ENCODE measurements at regions not wholly inside any gene's neighbourhood (a gene's known extent, or its start where the extent isn't known, plus 50 kb on each side); places are given as distances from the start of the nearest gene placed in this dataset.

DNA sequence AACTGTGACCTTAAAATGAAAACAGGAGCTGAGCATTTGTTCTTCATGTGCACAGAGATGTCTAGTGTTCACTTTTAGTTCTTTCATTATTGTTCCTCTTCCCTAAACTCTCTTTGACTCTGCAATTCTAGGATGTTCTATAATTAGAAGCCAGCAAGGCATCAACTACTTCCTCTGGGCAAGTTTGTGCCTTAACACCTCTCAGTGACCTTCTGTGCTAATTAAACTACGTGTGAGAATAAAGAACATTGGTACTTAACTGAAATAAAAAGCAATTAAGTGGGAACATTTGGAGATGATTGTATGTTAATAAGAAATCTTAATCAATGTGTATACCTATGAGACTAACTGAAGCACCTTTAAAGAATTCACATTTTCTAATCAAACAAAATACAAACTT is 242.8 kb downstream of the RASEF start:
- no peak for DNase-seq (ENCODE audit: low spot score)
- Histone ChIP-seq H3K4me1 (ENCODE audit: insufficient read depth, low read length, poor library complexity, severe bottlenecking) (no peaks in the 10 kb centered on the region), H3K9me3 (ENCODE audit: low read depth, low read length, poor library complexity, severe bottlenecking) (no peaks in the 10 kb centered on the region), H3K4me3 (ENCODE audit: low read depth, low read length, poor library complexity, severe bottlenecking) (no peak overlapping the region), H3K36me3 (ENCODE audit: insufficient read depth, low read length, poor library complexity, severe bottlenecking) (no peaks in the 10 kb centered on the region), H3K27ac (ENCODE audit: low read depth, low read length, poor library complexity, severe bottlenecking) (no peak overlapping the region), H3K27me3 (replicated peaks; ENCODE audit: insufficient read depth, low read depth, low read length, poor library complexity) (peaks cover under 1% of the 10 kb centered on the region)
- intact Hi-C loops (cut with micrococcal nuclease; ENCODE audit: unreplicated experiment): no loop called here
- ChIA-PET CTCF (no interaction called here), POLR2A (ENCODE audit: low non-redundant PET) (no interaction called here)
- no TSS peak for BruUV-seq (replicated peaks)
- TF ChIP-seq CTCF (conservative IDR thresholded peaks at IDR 0.05; ENCODE audit: low read depth, low read length): no peak
- TF ChIP-seq EZH2 (IDR thresholded peaks at IDR 0.05; ENCODE audit: borderline replicate concordance, low read depth, low read length, poor library complexity, severe bottlenecking): no peak

DNA sequence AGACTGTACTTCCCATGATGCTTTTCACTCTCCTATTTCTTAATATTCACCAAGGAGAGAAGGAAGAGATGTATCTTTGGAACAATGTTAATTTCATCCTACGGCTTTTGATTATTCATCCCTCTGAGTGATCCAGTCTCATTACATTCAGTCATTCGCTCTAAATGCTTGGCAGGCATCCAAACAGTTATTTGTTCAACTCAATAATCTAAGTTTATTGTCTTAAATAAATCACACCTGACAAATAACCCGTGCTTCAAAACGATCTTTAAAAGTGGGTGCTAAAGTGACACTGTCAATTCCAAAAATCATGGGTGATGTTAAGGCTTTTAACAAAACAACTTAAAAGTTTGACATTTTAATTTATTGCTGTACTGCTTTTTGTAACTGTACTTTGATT is 233.1 kb downstream of the RASEF start:
- H3K4me3 ChIP-seq (ENCODE audit: low read depth, low read length, poor library complexity, severe bottlenecking): no peak overlapping the region
- no peaks in the 10 kb centered on the region for H3K4me1 ChIP-seq (ENCODE audit: insufficient read depth, low read length, poor library complexity, severe bottlenecking)
- H3K36me3 ChIP-seq (ENCODE audit: insufficient read depth, low read length, poor library complexity, severe bottlenecking): no peaks in the 10 kb centered on the region
- peaks cover 6% of the 10 kb centered on the region for H3K27me3 ChIP-seq (replicated peaks; ENCODE audit: insufficient read depth, low read depth, low read length, poor library complexity)
- intact Hi-C loops (cut with micrococcal nuclease; ENCODE audit: unreplicated experiment): no loop called here
- H3K27ac ChIP-seq (ENCODE audit: low read depth, low read length, poor library complexity, severe bottlenecking): no peak overlapping the region
- H3K9me3 ChIP-seq (ENCODE audit: low read depth, low read length, poor library complexity, severe bottlenecking): no peaks in the 10 kb centered on the region
- DNase-seq (ENCODE audit: low spot score): no peak
- ChIA-PET CTCF (no interaction called here), POLR2A (ENCODE audit: low non-redundant PET) (no interaction called here)
- no TSS peak for BruUV-seq (replicated peaks)
- no peak for TF ChIP-seq CTCF (conservative IDR thresholded peaks at IDR 0.05; ENCODE audit: low read depth, low read length)
- no peak for TF ChIP-seq EZH2 (IDR thresholded peaks at IDR 0.05; ENCODE audit: borderline replicate concordance, low read depth, low read length, poor library complexity, severe bottlenecking)

DNA sequence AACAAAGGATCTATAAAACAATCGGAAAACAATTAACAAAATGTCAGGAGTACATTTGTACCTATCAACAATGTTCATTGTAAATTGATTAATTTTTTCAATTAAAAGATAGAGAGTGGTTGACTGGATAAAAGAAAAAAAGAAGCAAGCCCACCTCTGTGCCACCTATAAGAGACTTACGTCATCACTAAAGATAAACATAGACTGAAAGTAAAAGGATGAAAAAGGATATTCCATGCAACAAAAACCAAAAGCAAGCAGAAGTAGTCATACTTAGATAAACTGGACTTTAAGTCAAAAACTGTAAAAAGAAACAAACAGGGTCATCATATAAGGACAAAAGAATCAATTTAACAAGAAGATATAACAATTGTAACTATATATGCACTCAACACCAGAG is 197.4 kb downstream of the RASEF start:
- Histone ChIP-seq H3K27ac (ENCODE audit: low read depth, low read length, poor library complexity, severe bottlenecking) (no peak overlapping the region), H3K9me3 (ENCODE audit: low read depth, low read length, poor library complexity, severe bottlenecking) (no peaks in the 10 kb centered on the region), H3K4me3 (ENCODE audit: low read depth, low read length, poor library complexity, severe bottlenecking) (no peak overlapping the region), H3K36me3 (ENCODE audit: insufficient read depth, low read length, poor library complexity, severe bottlenecking) (no peaks in the 10 kb centered on the region), H3K27me3 (replicated peaks; ENCODE audit: insufficient read depth, low read depth, low read length, poor library complexity) (peaks cover 3% of the 10 kb centered on the region), H3K4me1 (ENCODE audit: insufficient read depth, low read length, poor library complexity, severe bottlenecking) (no peaks in the 10 kb centered on the region)
- no peak for DNase-seq (ENCODE audit: low spot score)
- ChIA-PET POLR2A (ENCODE audit: low non-redundant PET) (no interaction called here), CTCF (no interaction called here)
- intact Hi-C loops (cut with micrococcal nuclease; ENCODE audit: unreplicated experiment): no loop called here
- TF ChIP-seq CTCF (conservative IDR thresholded peaks at IDR 0.05; ENCODE audit: low read depth, low read length) (no peak), EZH2 (IDR thresholded peaks at IDR 0.05; ENCODE audit: borderline replicate concordance, low read depth, low read length, poor library complexity, severe bottlenecking) (no peak)
- no TSS peak for BruUV-seq (replicated peaks)

Data from A673 (cell line).